NOMO-1 (cell line): ENCODE measurements at regions not wholly inside any gene's neighbourhood (a gene's known extent, or its start where the extent isn't known, plus 50 kb on each side); places are given as distances from the start of the nearest gene placed in this dataset.

Experiments
- DNase-seq, 2 experiments: peaks; one replicate each; lab custom pipeline; 2025; ENCODE audit not compliant: unreplicated experiment in 2 of 2; lab: John Stamatoyannopoulos, UW

GRCh38 chr13:24074678-24075077 is 85.8 kb upstream of the SPATA13 start:
- peak; percentile 13 to 26 for DNase-seq

GRCh38 chr13:24075137-24075975 is 85.2 kb upstream of the SPATA13 start:
- DNase-seq: no peak

DNA sequence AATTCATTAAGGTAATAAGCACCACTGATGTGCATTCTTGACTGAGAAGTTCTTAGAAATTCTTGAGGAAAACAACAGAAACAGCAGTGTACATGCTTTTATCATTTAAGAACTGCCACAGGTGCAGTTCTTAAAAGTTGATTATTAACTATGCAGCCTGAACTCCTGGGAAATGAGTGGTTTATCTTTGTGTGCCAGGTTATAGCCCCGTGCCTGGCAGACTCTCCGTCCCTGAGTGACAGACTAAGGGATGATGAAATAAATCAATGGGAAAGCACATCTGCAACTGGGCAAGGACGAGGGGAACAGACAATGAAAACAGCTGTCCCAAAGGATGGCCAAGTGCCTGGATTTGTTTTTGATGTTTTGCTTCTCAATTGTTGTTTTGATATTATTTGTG is 84.4 kb upstream of the SPATA13 start:
- no peak for DNase-seq

DNA sequence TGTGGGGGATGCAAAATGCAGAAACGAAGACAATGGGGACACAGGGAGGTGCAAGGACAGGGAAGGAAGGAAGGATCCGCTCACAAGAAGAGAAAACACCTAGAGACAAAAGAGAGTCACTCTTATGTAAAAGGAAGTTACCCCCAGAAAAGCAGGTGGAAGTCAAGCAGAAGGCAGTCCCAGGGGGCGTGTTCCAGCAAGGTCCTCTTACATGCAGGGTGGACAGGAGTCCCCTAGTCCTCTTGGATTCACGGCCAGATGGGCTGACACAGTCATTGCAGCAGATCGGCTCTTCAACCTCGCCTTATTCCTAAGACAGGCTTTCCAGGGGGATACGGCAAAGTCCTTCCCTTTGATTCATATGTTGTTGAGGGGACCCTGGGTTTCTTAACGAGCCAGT is 83.9 kb upstream of the SPATA13 start:
- DNase-seq: no peak

DNA sequence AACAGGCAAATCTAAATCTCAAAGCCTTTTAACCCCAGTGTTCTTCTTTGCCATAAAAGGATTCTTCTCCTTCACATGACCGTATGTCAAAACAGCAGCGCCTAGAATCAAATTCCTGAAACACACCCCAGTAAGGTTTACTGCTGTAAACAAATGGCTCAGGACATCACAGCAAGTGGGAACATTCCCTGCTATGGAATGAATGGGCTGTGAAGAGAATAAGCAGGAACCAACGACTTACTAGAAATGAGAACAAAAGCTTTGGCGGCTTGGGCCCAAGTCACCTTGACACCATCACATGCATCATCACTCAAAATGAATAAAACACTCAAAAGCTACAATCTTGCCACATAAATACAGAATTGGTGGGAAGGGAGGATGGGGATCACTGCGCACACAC is 80.4 kb upstream of the SPATA13 start:
- DNase-seq: no peak

- no peak for DNase-seq
These were observed 79.1 kb upstream of the SPATA13 start for GRCh38 chr13:24081387-24081786.

DNA sequence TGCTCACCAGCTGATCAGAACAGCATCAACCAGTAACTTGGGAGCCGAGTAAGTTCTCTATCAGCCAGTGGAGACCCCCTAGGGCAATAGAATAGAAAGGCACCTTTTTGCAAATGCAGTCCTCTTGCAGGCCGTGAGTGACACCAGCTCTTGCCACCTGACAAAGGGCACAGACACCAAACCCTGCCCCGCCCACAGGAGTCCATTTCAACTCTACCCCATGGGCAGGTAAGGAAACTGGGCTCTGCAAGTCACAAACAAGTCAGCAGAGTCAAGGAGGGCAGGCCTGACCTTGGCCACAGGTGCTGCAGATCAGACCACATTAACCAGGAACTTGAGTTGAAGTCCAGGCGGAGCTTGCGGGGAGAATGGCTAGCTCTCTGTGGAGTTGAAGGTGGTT is 77.4 kb upstream of the SPATA13 start:
- DNase-seq: no peak

DNA sequence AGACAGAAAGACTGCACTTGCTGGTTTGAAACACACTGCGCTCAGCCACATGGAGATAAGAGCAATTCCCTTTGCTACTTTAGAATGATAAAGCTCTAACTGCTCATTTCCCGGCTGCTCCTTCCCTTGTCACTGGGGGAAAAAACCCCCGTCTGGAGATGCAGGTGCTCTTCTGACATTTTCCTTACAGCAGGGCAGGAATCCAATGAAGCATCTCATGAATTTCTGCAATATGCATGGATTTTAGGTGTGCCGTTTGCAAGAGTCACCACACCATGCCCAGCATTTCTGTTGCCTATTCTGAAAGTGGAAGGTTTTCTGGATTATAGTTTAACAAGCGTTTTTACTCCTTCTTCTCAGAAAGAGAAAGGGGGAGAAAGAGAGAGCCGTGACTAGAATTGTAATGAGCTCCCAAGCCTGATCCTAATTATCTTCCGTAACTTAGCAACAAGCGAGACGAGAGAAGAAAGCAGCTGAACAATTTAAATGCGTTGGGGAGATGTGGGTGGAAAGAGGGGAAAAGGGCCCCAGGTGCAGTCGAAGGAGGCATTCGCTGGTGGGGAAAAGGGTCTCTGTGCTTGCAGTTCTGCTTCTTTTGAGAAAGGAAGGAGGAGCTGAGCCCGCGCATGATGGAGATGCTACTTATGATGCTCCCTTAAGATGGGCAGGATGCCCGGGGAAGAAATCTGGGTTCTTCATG is 76.6 kb upstream of the SPATA13 start:
- DNase-seq: no peak

DNA sequence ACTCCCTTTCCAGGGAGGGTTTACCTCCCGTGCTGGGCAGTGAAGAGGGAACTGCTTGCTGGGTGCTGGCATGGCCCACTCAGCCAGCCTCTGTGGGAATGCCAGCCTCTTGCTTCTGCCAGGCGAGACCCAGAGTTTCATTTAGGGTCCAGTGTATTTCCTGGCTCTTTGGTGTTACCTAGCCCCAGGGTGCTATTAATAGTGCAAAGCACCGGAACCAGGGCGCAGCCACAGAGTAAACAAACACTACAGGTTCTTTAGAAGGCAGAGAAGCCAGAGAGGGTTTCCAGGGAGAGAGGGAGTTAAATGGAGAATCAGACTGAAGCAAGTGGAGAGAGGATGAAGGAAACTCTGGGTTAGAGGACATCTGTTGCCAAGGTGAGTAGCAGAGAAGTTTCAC is 74.9 kb upstream of the SPATA13 start:
- no peak for DNase-seq

GRCh38 chr13:24086642-24087041 is 73.9 kb upstream of the SPATA13 start:
- no peak for DNase-seq

- no peak for DNase-seq
These were observed 72.8 kb upstream of the SPATA13 start for GRCh38 chr13:24087605-24088225.

GRCh38 chr13:24090049-24090448 is 70.5 kb upstream of the SPATA13 start:
- DNase-seq: no peak

GRCh38 chr13:24091080-24091479 is 69.4 kb upstream of the SPATA13 start:
- no peak for DNase-seq

- no peak for DNase-seq
These were observed 68.4 kb upstream of the SPATA13 start for GRCh38 chr13:24092108-24092507.

DNA sequence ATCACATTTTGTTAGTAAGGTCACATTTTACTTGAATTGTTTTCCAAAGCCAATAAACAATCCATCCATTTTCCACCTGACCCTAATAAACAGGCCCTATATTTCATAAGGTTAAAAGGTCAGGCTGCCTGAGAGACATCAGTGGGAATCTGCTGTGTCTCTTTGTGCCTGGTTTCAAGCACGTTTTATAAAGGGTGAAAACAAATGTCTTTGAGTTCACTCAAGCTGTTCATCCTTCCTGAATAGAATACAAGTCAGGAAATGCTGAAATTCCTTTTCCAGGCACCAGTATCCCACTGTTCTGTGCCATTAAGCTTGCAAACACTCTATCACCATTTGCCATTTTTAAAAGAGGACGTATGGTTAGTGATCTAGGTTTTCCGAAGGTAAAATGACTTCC is 67.5 kb upstream of the SPATA13 start:
- no peak for DNase-seq

DNA sequence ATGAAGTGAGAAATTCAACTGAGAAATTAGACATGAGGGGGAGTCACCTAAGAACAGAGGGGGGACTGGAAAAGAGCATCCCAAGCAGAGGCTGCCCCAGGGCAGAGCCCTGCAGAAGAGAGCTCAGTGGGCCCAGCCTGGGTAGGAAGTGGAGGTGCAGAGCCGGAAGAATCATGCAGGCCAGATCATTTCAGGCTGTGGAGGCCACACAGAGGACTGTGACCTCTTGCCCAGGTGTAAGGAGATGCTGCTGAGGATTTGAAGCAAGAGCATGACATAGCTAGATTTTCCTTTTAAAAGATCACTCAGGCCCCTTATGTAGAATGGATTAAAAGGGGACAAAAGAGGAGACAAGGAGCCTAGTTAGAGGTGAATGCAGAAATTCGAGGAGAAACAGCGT is 63.9 kb upstream of the SPATA13 start:
- DNase-seq: no peak

- peak; percentile 56 to 74 for DNase-seq
These were observed 63.5 kb upstream of the SPATA13 start for GRCh38 chr13:24097064-24097463.

- peak in 1 of 2 experiments; percentile 11 for DNase-seq
These were observed 62.9 kb upstream of the SPATA13 start for GRCh38 chr13:24097667-24098066.

DNA sequence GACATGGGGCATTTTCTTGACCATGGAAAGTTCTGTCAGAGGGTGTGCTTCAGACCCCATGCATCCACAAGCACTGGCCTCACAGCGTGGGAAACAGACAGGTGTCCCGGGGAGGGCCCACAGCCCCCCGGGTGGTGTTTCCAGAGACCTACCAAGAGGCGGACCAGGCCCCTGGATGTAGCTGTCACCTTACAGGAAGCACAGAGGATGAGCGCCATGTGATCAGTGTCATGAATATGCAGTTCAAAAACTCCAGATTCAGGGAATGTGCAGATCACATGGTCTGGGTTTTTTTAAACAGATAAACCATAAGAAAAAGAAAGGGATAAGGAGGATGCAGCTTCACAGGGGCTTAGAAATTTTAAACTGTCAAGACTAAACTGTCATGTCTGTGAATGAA is 61.0 kb upstream of the SPATA13 start:
- DNase-seq: no peak

DNA sequence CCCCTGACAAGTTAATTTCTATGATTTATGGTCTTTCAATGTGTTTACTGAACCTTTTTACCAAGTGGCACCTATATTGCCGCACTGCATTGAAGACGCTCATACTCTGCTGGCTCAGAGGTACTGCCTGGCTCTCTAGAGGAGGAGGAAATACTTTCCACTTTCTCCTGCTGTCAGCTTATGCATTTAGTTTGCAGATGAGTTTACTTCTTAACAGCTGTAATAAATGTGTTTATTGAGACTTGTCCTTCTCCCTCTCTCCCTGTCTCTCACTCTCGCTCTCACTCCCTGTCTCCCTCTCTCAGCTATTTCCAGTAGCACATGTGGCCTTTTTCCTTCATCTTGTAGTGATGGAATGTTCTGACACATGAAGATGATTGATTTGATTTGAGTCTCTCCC is 60.3 kb upstream of the SPATA13 start:
- DNase-seq: no peak

- no peak for DNase-seq
These were observed 56.6 kb upstream of the SPATA13 start for GRCh38 chr13:24103782-24104372.
